MM.1S (cell line): ENCODE measurements at regions not wholly inside any gene's neighbourhood (a gene's known extent, or its start where the extent isn't known, plus 50 kb on each side); places are given as distances from the start of the nearest gene placed in this dataset.

Experiments used
- CTCF ChIP-seq: fragments of 300-600 bp; sonication (generic); IDR thresholded peaks from 2 replicates; pipeline ENCODE4 v1.5.1; 2016; ENCODE audit warnings: antibody characterized with exemption, low read length, mixed read lengths
- EZH2 ChIP-seq: fragments of 300-600 bp; sonication (generic); optimal IDR thresholded peaks from 2 replicates; pipeline ENCODE3; 2017; ENCODE audit warnings: low read depth, mild to moderate bottlenecking, antibody characterized with exemption, low read length, mixed read lengths

GRCh38 chr1:820962-821361, 102.8 kb upstream of the SAMD11 start:
- TF ChIP-seq EZH2 = no peak
- no peak for TF ChIP-seq CTCF
